AG04449 (cell line): ENCODE measurements at regions not wholly inside any gene's neighbourhood (a gene's known extent, or its start where the extent isn't known, plus 50 kb on each side); places are given as distances from the start of the nearest gene placed in this dataset.

Source experiments
- CTCF ChIA-PET: fragments of 350-600 bp; formaldehyde crosslinking; extraction: SDS; loops from one replicate; lab custom pipeline; 2021; ENCODE audit warnings: antibody characterized with exemption; lab: Yijun Ruan, JAX
- POLR2A ChIA-PET: fragments of 400-600, 350-600 bp; formaldehyde crosslinking; extraction: SDS; loops from one replicate; lab custom pipeline; 2020; ENCODE audit warnings: antibody characterized with exemption, inconsistent platforms; lab: Yijun Ruan, JAX
- DNase-seq: peaks from one replicate; pipeline ENCODE4 v3.0.0-alpha.2; 2010; ENCODE audit warnings: low read depth, low spot score
- H3K4me3 ChIP-seq: 2 replicates; pipeline ENCODE4 v1.5.1; 2011; ENCODE audit warnings: low read depth, mild to moderate bottlenecking, control low read depth, low read length
- CTCF ChIP-seq: IDR thresholded peaks from one replicate; pipeline ENCODE4 v1.5.1; 2011; ENCODE audit warnings: mild to moderate bottlenecking, moderate library complexity, low read length, control low read depth, inconsistent platforms; ENCODE audit not compliant: insufficient read depth; ENCODE audit errors: missing control alignments

- no peak for DNase-seq
- no peak for TF ChIP-seq CTCF
- CTCF ChIA-PET: no interaction called here
- H3K4me3 ChIP-seq: no peak overlapping the region
- POLR2A ChIA-PET: no interaction called here
Observed at GRCh38 chr18:38961880-38962279, 1396.3 kb upstream of the CELF4 start.

- POLR2A ChIA-PET: no interaction called here
- TF ChIP-seq CTCF: no peak
- CTCF ChIA-PET: no interaction called here
- no peak overlapping the region for H3K4me3 ChIP-seq
- no peak for DNase-seq
Observed at GRCh38 chr18:38957736-38958135, 1392.1 kb upstream of the CELF4 start.

GRCh38 chr18:38956068-38956467 lies 1390.5 kb upstream of the CELF4 start:
- ChIA-PET POLR2A (no interaction called here), CTCF (no interaction called here)
- H3K4me3 ChIP-seq: no peak overlapping the region
- no peak for DNase-seq
- TF ChIP-seq CTCF: no peak

GRCh38 chr18:38951633-38952032 lies 1386.0 kb upstream of the CELF4 start:
- TF ChIP-seq CTCF: no peak
- POLR2A ChIA-PET: no interaction called here

GRCh38 chr18:38948436-38948835 lies 1382.8 kb upstream of the CELF4 start:
- TF ChIP-seq CTCF: no peak
- ChIA-PET CTCF (no interaction called here), POLR2A (no interaction called here)
- H3K4me3 ChIP-seq: no peak overlapping the region
- DNase-seq: no peak

More at GRCh38 chr18:38951633-38952032, 1386.0 kb upstream of the CELF4 start:
- no peak overlapping the region for H3K4me3 ChIP-seq
- CTCF ChIA-PET: no interaction called here
- no peak for DNase-seq

- TF ChIP-seq CTCF: no peak
- CTCF ChIA-PET: no interaction called here
- POLR2A ChIA-PET: no interaction called here
- no peak overlapping the region for H3K4me3 ChIP-seq
- no peak for DNase-seq
Observed at GRCh38 chr18:38944446-38945024, 1378.9 kb upstream of the CELF4 start.
